ENCODE measurements at regions not wholly inside any gene's neighbourhood (a gene's known extent, or its start where the extent isn't known, plus 50 kb on each side); places are given as distances from the start of the nearest gene placed in this dataset.

DNA sequence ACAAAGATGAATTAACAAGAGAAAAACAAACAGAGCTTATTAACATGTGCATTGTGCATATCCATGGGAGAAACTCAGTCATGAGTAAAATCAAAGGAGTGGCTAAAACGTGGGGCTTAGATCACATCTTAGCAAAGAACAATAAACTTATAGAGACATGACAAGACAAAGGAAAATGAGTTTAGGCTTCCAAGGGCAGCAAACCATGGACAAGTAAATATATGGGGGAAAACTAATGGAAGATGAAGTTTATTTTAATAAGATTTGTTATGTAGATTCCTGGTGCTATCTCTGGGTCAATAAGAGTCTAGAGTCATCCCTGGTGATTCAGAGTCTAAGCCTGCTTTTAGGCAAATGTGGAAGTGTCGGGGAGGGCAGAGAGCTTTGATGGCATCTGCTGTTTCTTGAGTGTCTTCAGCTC is 87.2 kb upstream of the PLPP4 start:
- TF ChIP-seq CTCF (IDR thresholded peaks at IDR 0.05; ENCODE audit: poor library complexity) (no peak), EZH2 (IDR thresholded peaks at IDR 0.05; ENCODE audit: borderline replicate concordance) (no peak), EZH2phosphoT487 (IDR thresholded peaks at IDR 0.05; ENCODE audit: low read depth, severe bottlenecking, unreplicated experiment) (no peak)
